NB4 (cell line): ENCODE measurements at regions not wholly inside any gene's neighbourhood (a gene's known extent, or its start where the extent isn't known, plus 50 kb on each side); places are given as distances from the start of the nearest gene placed in this dataset.

Source experiments
- DNase-seq: peaks from one replicate; pipeline ENCODE4 v3.0.0; 2010; ENCODE audit warnings: low read depth
- H3K4me3 ChIP-seq: one replicate; pipeline ENCODE4 v1.5.1; 2011; ENCODE audit warnings: mild to moderate bottlenecking, low read depth, low read length, moderate library complexity
- MYC ChIP-seq: IDR thresholded peaks from 2 replicates; pipeline ENCODE4 v1.6.1; 2011; ENCODE audit warnings: low read depth, low read length
- POLR2A ChIP-seq: IDR thresholded peaks from 2 replicates; pipeline ENCODE4 v1.6.1; 2011; ENCODE audit warnings: mild to moderate bottlenecking; ENCODE audit not compliant: insufficient read length; ENCODE audit errors: extremely low read depth
- TF ChIP-seq, protein P1 (sequence below): IDR thresholded peaks from one replicate; pipeline ENCODE4 v1.5.1; 2012; ENCODE audit warnings: low read depth, low read length
- TF ChIP-seq, protein P2 (sequence below): IDR thresholded peaks from 2 replicates; pipeline ENCODE4 v1.6.1; 2011; ENCODE audit warnings: low read depth, low read length

DNA sequence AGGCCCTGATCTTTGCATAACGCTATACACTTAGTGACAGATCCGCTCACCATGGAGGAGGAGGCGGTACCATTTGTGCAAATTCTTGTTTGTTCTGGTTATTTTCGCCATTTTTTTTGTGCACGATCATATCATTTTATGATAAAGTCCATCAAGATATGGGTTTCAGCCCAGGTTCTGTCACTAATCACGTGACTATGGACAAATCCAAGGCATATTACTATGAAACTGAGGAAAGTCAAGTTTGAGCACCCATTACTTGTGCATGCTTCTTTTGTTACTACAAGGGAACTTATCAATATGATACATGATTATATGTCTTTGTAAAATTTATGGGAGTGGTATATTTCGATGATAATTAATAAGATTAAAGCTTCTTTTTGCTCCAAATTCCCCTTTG is 829.5 kb downstream of the ROBO2 start:
- H3K4me3 ChIP-seq: no peak overlapping the region
- DNase-seq: no peak
- TF ChIP-seq POLR2A (no peak), MYC (no peak)
- TF ChIP-seq, protein P1, sequence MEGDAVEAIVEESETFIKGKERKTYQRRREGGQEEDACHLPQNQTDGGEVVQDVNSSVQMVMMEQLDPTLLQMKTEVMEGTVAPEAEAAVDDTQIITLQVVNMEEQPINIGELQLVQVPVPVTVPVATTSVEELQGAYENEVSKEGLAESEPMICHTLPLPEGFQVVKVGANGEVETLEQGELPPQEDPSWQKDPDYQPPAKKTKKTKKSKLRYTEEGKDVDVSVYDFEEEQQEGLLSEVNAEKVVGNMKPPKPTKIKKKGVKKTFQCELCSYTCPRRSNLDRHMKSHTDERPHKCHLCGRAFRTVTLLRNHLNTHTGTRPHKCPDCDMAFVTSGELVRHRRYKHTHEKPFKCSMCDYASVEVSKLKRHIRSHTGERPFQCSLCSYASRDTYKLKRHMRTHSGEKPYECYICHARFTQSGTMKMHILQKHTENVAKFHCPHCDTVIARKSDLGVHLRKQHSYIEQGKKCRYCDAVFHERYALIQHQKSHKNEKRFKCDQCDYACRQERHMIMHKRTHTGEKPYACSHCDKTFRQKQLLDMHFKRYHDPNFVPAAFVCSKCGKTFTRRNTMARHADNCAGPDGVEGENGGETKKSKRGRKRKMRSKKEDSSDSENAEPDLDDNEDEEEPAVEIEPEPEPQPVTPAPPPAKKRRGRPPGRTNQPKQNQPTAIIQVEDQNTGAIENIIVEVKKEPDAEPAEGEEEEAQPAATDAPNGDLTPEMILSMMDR: no peak
- TF ChIP-seq, protein P2, sequence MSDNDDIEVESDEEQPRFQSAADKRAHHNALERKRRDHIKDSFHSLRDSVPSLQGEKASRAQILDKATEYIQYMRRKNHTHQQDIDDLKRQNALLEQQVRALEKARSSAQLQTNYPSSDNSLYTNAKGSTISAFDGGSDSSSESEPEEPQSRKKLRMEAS: no peak

DNA sequence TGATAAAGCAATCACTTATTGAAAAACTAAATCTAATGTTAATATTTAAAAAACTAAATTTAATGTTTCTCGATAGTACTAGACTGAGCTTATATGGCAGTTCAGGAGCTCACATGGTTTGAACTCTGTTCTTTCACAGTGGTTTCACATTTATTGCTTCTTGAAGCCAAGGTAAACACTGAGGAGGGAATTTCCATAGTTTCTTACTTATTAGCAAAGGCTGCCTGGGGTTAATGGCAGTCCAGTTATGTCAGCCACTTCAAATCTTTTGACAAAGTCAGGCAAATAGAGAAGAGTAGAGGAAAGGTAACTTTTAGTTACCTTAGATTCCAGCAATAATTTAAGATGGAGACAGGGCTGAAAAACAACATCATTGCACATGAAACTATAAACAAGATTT is 831.5 kb downstream of the ROBO2 start:
- DNase-seq: no peak
- no peak overlapping the region for H3K4me3 ChIP-seq
- TF ChIP-seq, protein P2: no peak
- TF ChIP-seq MYC: no peak
- TF ChIP-seq, protein P1: no peak
- no peak for TF ChIP-seq POLR2A

DNA sequence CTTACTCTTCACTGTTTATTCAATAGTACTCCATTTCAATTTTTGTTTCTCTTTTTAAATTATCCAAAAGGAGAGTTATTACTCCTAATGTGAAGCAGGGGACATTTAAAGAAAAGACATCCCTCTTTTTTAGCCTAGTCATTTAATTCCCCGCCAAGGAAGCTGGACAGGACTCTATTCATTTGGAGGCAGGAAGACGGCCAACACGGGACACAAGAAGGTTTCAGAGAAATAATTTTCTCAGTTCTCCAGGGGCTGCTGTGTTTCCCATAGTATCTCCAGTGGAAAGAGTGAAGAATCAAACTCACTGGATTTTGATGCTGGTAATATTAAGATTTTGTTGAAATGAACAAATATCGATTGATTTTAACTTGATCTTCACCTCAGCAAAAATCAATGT is 833.7 kb downstream of the ROBO2 start:
- no peak for DNase-seq
- no peak overlapping the region for H3K4me3 ChIP-seq
- TF ChIP-seq, protein P2: no peak
- TF ChIP-seq MYC (no peak), POLR2A (no peak)
- TF ChIP-seq, protein P1: no peak

DNA sequence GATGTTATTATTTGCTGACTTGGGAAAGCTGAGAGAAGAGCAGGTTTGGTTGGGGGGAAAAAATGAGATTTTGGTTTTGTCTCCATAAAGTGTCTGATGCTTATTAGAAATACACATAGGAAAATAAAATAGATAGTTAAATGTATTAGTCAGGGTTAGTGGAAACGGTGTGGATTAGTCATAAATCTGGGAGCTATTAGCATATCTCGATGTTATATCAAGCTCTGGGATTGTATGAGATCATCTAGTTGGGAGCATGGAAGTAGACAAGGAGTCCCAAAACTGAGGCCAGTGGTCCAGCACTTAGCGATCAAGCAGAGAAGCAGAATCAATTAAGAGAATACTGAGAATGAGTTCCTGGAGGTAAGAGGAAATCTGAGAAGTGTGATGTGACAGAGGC is 845.5 kb downstream of the ROBO2 start:
- DNase-seq: no peak
- H3K4me3 ChIP-seq: no peak overlapping the region
- TF ChIP-seq, protein P2: no peak
- TF ChIP-seq MYC: no peak
- TF ChIP-seq POLR2A: no peak
- TF ChIP-seq, protein P1: no peak

DNA sequence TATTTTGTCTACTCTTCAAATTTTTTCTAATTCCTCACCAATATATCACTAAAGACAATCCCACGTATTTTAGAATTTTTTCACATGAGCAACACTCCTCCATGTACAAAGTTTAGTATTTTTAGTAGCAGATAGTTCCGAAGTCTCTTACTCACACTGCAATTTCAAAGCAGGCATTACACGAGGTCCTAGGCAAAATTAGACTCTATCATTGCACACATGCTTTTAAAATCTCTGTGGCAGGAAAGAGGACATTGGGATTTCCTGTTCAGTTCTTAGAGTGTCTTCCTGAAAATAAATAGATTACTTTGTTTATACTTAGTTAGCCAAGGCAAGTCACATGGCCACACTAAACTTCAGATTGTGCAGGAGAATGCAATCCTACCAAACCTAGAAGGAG is 847.7 kb downstream of the ROBO2 start:
- TF ChIP-seq, protein P2: no peak
- no peak for TF ChIP-seq MYC
- TF ChIP-seq POLR2A: no peak
- TF ChIP-seq, protein P1: no peak
- H3K4me3 ChIP-seq: no peak overlapping the region
- no peak for DNase-seq

DNA sequence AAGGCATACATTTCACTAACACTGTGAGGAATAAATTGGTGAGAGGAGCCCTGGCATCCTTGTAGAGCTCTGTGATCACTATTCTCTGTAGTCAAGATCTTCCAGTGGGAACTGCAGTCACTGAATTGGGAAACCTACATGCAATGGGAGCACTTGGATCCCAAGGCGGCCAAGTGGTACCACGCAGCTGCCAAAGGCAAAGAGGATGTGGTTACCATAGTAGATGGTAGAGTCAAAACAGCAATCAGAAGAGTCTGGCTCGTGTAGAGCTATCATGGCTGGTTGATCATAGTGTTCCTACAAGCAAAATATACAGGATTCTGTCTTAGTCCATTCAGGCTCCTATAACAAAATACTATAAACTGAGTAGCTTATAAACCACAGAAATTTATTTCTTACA is 849.7 kb downstream of the ROBO2 start:
- TF ChIP-seq, protein P2: no peak
- TF ChIP-seq, protein P1: no peak
- TF ChIP-seq MYC: no peak
- no peak for TF ChIP-seq POLR2A
- DNase-seq: no peak
- no peak overlapping the region for H3K4me3 ChIP-seq
